RWPE2 (cell line): ENCODE measurements at regions not wholly inside any gene's neighbourhood (a gene's known extent, or its start where the extent isn't known, plus 50 kb on each side); places are given as distances from the start of the nearest gene placed in this dataset.
A peak's percentile ranks its signal among the peaks of the same experiment; 100 is the strongest.

Experiments used
- ATAC-seq: fragments of 200-7000 bp; cut with Tn5 transposase; 3 replicates; pipeline ENCODE4 v1.9.1; 2021; ENCODE audit warnings: low read depth
- DNase-seq: peaks from one replicate; pipeline ENCODE4 v3.0.0-alpha.2; 2020; ENCODE audit warnings: low spot score
- H3K27ac ChIP-seq: fragments of 450-650 bp; 2 replicates; pipeline ENCODE4 v1.5.1; 2017; ENCODE audit warnings: mild to moderate bottlenecking; ENCODE audit not compliant: poor library complexity, severe bottlenecking
- H3K27me3 ChIP-seq: fragments of 250-450 bp; sonication (Bioruptor Pico); 2 replicates; pipeline ENCODE4 v1.5.1; 2021; ENCODE audit warnings: mild to moderate bottlenecking, moderate library complexity; ENCODE audit not compliant: insufficient read depth, poor library complexity, severe bottlenecking
- H3K36me3 ChIP-seq: fragments of 250-450 bp; sonication (Bioruptor Pico); 2 replicates; pipeline ENCODE4 v1.5.1; 2020; ENCODE audit warnings: low read depth, mild to moderate bottlenecking, moderate library complexity
- H3K4me1 ChIP-seq: fragments of 250-450 bp; sonication (Bioruptor Pico); 2 replicates; pipeline ENCODE4 v1.5.1; 2021; ENCODE audit warnings: mild to moderate bottlenecking, moderate library complexity; ENCODE audit not compliant: insufficient read depth, poor library complexity, severe bottlenecking
- H3K4me3 ChIP-seq: fragments of 250-450 bp; sonication (Bioruptor Pico); 2 replicates; pipeline ENCODE4 v1.5.1; 2021; ENCODE audit warnings: mild to moderate bottlenecking, moderate library complexity; ENCODE audit not compliant: severe bottlenecking
- H3K9me3 ChIP-seq: fragments of 250-450 bp; sonication (Bioruptor Pico); 2 replicates; pipeline ENCODE4 v1.5.1; 2021; ENCODE audit warnings: mild to moderate bottlenecking, moderate library complexity; ENCODE audit not compliant: severe bottlenecking
- TF ChIP-seq, protein P1 (sequence below): fragments of 450-650 bp; IDR thresholded peaks from one replicate; pipeline ENCODE4 v1.5.1; 2017; ENCODE audit warnings: mild to moderate bottlenecking, moderate library complexity; ENCODE audit not compliant: poor library complexity, severe bottlenecking

DNA sequence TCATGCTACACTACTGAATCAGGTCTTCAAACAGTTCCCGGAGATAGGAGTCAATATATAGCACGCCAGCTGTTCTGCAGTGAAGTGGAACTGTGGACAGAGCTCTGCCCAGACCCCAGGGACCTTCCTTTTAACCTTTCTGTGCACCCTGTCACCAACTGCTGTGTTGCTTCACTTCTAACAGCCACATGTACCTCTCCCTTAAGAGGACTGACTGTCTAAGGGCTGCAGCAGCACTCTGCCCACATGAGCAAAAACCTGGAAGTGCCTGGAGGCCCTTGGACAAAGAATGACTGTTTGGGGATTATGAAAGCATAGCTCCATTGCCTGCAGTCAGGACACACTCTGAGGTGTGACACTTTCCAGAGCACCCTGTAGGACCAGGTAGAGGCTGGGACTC, 88.3 kb upstream of the CTNNB1 start:
- Histone ChIP-seq H3K27me3 (no peaks in the 10 kb centered on the region), H3K4me1 (no peaks in the 10 kb centered on the region), H3K4me3 (no peak overlapping the region), H3K36me3 (no peaks in the 10 kb centered on the region), H3K9me3 (no peaks in the 10 kb centered on the region), H3K27ac (no peak overlapping the region)
- no peak for ATAC-seq
- TF ChIP-seq, protein P1, sequence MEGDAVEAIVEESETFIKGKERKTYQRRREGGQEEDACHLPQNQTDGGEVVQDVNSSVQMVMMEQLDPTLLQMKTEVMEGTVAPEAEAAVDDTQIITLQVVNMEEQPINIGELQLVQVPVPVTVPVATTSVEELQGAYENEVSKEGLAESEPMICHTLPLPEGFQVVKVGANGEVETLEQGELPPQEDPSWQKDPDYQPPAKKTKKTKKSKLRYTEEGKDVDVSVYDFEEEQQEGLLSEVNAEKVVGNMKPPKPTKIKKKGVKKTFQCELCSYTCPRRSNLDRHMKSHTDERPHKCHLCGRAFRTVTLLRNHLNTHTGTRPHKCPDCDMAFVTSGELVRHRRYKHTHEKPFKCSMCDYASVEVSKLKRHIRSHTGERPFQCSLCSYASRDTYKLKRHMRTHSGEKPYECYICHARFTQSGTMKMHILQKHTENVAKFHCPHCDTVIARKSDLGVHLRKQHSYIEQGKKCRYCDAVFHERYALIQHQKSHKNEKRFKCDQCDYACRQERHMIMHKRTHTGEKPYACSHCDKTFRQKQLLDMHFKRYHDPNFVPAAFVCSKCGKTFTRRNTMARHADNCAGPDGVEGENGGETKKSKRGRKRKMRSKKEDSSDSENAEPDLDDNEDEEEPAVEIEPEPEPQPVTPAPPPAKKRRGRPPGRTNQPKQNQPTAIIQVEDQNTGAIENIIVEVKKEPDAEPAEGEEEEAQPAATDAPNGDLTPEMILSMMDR = no peak
- no peak for DNase-seq

DNA sequence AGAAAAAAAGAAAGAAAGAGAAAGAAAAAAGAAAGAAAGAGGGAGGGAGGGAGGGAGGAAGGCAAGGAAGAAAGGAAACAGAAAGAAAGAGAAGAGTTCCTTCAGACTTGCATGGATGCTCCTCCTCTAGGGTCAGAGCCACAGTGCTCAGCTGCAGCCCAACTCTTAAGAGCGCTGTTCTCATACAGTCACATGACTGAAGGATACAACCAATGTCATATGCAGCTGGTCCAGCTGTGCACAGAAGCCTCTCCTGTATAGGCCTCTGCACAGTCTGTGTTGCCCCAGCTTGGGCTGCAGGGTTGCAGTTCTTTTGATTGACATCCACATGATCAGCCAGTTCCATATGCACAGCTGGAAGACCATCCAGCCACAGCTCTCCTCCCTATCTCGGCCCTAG, 86.8 kb upstream of the CTNNB1 start:
- no peak for ATAC-seq
- H3K9me3 ChIP-seq = no peaks in the 10 kb centered on the region
- H3K36me3 ChIP-seq = no peaks in the 10 kb centered on the region
- no peak overlapping the region for H3K27ac ChIP-seq
- DNase-seq = no peak
- H3K4me3 ChIP-seq = no peak overlapping the region
- no peaks in the 10 kb centered on the region for H3K27me3 ChIP-seq
- H3K4me1 ChIP-seq = peaks cover 4% of the 10 kb centered on the region
- TF ChIP-seq, protein P1 = no peak

GRCh38 chr3:41115069-41115468, 84.2 kb upstream of the CTNNB1 start:
- H3K4me1 ChIP-seq = peaks cover 13% of the 10 kb centered on the region
- TF ChIP-seq, protein P1 = no peak
- H3K36me3 ChIP-seq = no peaks in the 10 kb centered on the region
- H3K27me3 ChIP-seq = no peaks in the 10 kb centered on the region
- no peak overlapping the region for H3K4me3 ChIP-seq
- ATAC-seq (no peak), DNase-seq (no peak)
- no peaks in the 10 kb centered on the region for H3K9me3 ChIP-seq
- no peak overlapping the region for H3K27ac ChIP-seq

GRCh38 chr3:41116851-41117250, 82.5 kb upstream of the CTNNB1 start:
- ATAC-seq (no peak), DNase-seq (no peak)
- TF ChIP-seq, protein P1 = no peak
- Histone ChIP-seq H3K27ac (peak overlapping the region; percentile 56), H3K9me3 (no peaks in the 10 kb centered on the region), H3K36me3 (no peaks in the 10 kb centered on the region), H3K4me3 (no peak overlapping the region), H3K27me3 (no peaks in the 10 kb centered on the region), H3K4me1 (peaks cover 13% of the 10 kb centered on the region)

- TF ChIP-seq, protein P1 = no peak
- Histone ChIP-seq H3K4me3 (no peak overlapping the region), H3K27me3 (no peaks in the 10 kb centered on the region), H3K36me3 (no peaks in the 10 kb centered on the region), H3K4me1 (peaks cover 13% of the 10 kb centered on the region), H3K27ac (peak overlapping the region; percentile 56), H3K9me3 (no peaks in the 10 kb centered on the region)
- peak; percentile 93 for ATAC-seq
- peak; percentile 96 for DNase-seq
Measured at GRCh38 chr3:41117398-41117870, 81.9 kb upstream of the CTNNB1 start.
